ENCODE measurements at regions not wholly inside any gene's neighbourhood (a gene's known extent, or its start where the extent isn't known, plus 50 kb on each side); places are given as distances from the start of the nearest gene placed in this dataset.
"Not testable (repeated sequence)": the region's sequence is repeated elsewhere in the genome, so short reads cannot be mapped to it uniquely, and the experiment has no call there.

- DNase-seq = peak in 1 of 2 experiments; percentile 11
These were observed 180.3 kb downstream of the PDGFRA start for GRCh38 chr4:54409270-54409817.

- no peak for DNase-seq
These were observed 185.5 kb downstream of the PDGFRA start for GRCh38 chr4:54414545-54414944.

- no peak for DNase-seq
These were observed 188.4 kb downstream of the PDGFRA start for GRCh38 chr4:54417476-54417875.

GRCh38 chr4:54418468-54418867 lies 189.4 kb downstream of the PDGFRA start:
- DNase-seq = no peak

GRCh38 chr4:54423066-54423465 lies 194.0 kb downstream of the PDGFRA start:
- no peak for DNase-seq

GRCh38 chr4:54427826-54428225 lies 198.7 kb downstream of the PDGFRA start:
- DNase-seq = no peak

DNA sequence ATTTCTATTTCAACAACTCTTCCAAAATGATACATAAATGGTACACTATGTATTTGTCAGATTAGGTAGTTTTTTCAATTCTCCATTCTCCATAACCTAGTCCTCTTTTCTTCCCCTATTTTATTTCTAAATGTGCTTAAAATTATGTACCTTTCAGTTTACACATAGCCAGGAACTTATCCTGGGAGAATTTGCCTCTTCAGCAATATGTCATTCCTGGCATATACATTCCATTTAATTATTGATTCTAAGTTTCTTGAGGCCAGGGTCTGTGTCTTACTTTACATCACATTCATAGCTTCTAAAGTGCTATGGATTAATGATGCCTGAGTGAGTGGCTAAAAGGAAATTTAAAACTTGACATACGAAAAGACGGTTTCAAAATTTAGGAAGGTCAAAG lies 199.8 kb downstream of the PDGFRA start:
- DNase-seq = no peak

DNA sequence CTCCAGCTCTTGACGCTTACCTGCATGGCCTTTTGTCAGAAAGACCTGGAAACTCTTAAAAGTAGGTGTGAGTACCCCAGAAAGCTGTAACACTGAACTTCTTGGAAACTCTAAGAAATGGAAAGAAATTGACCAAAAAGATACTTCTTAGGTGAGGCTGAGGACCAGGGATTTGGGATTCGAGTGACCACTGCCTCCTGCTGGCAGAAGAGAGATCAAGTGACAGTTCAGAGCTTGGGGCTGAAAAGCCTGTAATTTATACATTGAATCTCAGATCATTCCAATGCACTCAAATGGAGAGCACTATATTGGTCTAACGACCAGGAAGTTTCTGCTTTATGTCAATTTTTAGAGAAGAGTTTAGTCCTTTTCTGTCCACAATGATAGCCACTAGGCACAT lies 204.6 kb downstream of the PDGFRA start:
- DNase-seq = peak in 1 of 2 experiments; percentile 18

GRCh38 chr4:54439831-54440243 lies 210.7 kb downstream of the PDGFRA start:
- DNase-seq = no peak

DNA sequence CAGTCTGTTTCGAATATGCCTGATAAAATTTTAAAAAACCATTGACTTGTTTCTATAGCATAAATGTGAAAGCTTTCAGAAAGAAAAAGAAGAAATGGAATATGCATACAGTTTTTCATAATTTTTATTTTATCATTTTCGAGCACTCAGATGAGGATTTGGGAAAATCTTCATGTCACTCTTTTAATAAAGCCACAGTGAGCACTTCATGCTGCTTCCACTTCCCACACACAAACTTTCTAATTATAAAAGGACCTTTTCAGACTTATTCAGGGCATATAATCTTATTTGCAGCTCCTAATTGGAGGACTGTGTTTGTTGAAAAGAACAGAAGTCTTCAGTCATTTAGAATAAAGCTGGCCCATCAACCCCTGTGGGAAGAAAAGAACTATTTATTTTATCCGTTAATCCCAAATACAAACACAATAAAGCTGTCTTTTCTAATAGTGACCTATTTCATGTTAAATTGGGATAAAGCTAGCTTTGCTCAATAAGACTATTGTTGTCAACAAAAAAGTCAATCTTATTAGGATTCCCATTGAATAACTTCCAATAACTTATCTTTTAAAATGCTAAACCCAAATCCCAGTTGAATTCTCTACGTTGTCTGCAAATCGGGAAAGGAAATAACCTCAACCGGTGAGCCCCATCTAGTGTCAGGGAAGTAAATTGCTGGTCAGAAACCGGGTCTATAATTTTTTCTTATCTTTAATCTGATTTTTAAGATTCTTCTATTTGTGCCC lies 211.5 kb downstream of the PDGFRA start:
- no peak for DNase-seq

DNA sequence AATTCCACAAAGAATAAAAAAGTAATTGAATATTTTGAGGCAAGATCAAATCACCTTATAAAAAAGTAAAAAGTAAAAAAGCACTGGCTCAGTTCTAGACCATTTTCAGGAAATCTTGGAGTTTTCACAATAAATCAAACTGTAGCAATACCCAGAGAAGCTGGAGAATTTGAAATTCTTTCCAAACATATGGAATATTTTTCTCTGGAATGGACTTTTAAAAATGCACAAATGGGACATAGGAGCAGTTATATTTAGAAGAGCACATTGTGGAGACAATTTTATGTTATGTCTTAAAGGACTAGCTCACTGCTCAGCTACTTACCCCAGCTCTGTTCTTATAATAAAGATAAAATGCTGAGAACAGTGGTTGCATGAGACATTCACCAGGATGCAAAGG lies 211.9 kb upstream of the KIT start:
- no peak for DNase-seq

DNA sequence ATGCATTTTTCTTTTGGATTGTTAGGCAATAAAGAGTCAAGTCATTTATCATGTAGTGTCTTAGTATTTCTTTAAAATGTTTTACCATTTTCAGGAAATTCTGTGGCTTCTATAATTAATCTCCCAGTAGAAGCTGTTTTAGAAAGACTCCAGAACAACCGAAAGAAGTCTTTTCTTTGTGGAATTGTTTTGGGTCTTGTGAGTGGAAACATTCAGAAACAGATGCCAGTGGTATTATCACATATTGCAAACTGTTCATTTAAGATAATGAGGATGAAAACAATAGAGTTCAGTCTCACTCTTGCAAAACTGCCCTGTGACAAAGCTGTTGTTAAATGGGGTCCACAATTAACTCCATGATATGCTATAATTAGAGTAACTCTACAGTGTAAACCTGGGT lies 211.2 kb upstream of the KIT start:
- no peak for DNase-seq

- no peak for DNase-seq
These were observed 210.5 kb upstream of the KIT start for GRCh38 chr4:54447304-54447703.

GRCh38 chr4:54449999-54450398 lies 207.8 kb upstream of the KIT start:
- DNase-seq = peak in 1 of 2 experiments; percentile 7

DNA sequence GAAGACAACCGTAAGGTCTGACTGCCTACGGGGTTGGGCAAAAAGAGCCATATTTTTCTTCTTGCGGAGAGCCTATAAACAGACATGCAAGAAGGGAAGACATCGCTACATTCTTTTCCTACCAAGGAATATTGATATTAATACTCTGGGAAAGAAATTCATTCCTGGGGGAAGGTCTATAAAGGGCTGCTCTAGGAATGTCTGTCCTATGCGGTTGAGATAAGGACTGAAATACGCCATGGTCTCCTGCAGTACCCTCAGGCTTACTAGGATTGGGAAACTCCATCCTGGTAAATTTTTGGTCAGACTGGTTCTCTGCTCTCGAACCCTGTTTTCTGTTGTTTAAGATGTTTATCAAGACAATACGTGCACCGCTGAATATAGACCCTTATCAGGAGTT lies 190.8 kb upstream of the KIT start:
- not testable (repeated sequence) for DNase-seq

GRCh38 chr4:54473077-54473545 lies 184.6 kb upstream of the KIT start:
- DNase-seq = peak; percentile 21 to 61

DNA sequence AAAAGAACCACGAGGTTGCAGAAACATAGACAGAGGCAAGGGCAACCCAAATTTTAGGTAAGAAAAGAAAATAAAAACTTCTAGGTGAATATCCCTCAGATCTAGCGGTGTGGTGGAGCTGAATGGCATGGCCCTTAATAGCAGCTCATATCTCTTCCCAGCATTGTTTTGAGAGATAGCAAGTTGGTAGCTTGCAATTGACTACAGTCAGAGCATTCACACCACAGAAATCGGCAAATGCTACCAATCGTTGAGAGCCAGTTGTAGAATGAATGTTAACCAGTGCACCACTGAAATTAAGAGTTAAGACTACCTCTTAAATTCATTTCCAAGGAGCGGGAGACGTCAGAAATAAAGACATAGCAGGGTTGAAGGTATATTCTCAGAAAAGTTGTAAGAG lies 184.0 kb upstream of the KIT start:
- DNase-seq = no peak

DNA sequence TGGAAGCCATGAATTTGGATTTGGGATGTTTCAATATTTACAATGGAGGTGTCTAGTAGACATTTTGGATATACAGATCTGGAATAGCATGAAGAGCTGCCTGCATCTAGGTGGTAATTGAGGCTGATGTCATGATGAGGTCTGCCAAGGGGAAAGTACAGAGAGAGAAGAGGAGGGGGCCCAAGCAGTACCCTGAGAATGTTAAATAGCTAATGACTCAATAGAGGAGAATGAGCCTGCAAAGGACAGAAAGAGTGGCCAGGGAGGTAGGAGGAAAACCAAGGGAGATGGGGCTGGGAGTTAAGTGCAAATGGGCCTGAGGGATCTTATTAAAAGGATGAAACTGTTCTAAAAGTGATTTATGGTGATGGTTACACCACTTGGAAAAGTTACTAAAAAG lies 182.2 kb upstream of the KIT start:
- no peak for DNase-seq

DNA sequence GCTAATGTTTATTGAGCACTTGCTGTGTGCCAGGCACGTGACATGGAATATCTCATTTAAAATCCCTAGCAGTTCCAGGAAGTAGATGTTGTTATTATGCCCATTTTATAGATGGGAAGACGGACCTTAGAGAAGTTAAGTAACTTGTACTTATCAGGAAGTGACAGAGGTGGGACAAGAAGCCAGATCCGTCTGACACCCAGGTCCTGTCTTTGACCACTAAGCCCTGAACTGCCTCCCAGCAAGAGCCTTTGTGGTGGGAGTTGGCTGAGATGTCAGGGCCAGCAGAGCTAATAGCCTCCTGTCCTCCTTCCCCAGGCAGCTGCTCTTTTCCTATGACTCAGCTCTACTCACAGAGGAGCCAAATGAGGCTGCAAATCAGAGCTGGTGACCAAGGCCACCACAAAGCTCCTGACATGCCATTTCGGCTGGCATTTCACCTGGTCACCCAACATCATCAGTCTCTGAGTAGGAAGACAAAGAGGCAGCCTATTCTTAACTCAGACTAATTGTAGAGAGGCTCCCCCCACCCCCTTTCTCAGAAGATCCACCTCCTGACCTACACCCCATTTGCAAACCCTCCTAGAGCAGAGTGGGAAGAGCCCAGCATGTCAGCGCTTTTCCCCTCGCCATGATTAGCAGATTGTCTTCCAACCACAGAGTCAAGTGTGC lies 175.1 kb upstream of the KIT start:
- DNase-seq = no peak

DNA sequence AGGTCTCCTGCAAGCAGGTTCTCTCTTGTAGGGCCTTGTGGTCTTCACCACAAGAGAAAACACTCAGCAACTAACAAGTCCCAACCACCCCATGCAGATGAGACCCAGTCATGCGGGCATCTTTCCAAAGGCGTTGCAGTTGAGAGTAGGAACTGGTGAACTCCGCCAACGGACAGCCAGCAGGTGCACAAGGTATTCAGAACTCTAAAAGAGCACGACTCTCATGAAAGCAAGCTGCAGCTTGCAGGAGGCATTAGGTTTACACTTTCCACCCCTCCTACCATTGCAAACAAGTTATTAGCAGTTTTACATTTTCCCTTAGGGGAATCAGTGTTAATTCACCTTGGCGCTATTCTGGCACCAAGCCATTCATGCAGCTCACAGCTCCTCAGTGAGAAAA lies 173.4 kb upstream of the KIT start:
- DNase-seq = peak; percentile 97 to 99

GRCh38 chr4:54487491-54487890 lies 170.3 kb upstream of the KIT start:
- no peak for DNase-seq

- no peak for DNase-seq
These were observed 163.9 kb upstream of the KIT start for GRCh38 chr4:54493862-54494261.

- DNase-seq = no peak
These were observed 162.7 kb upstream of the KIT start for GRCh38 chr4:54495091-54495490.

GRCh38 chr4:54495641-54496040 lies 162.1 kb upstream of the KIT start:
- DNase-seq = no peak

All from NCI-H526 (cell line).